ENCODE measurements at regions not wholly inside any gene's neighbourhood (a gene's known extent, or its start where the extent isn't known, plus 50 kb on each side); places are given as distances from the start of the nearest gene placed in this dataset.

GRCh38 chr18:40485318-40485717, 1469.7 kb upstream of the PIK3C3 start:
- no peaks in the 10 kb centered on the region for H3K79me2 ChIP-seq (ENCODE audit: insufficient read depth, low read length)
- no peaks in the 10 kb centered on the region for H3K27me3 ChIP-seq (ENCODE audit: insufficient read depth, low read length)
- H3K4me1 ChIP-seq (ENCODE audit: insufficient read depth, low read length, severe bottlenecking) = no peaks in the 10 kb centered on the region
- no peaks in the 10 kb centered on the region for H3K36me3 ChIP-seq (ENCODE audit: insufficient read depth, low read length)
- no peak overlapping the region for H3K9ac ChIP-seq (ENCODE audit: low read length)
- H3K9me3 ChIP-seq (ENCODE audit: low read length) = no peaks in the 10 kb centered on the region
- no peak overlapping the region for H3K4me3 ChIP-seq (ENCODE audit: low read depth, low read length, poor library complexity, severe bottlenecking)
- no peaks in the 10 kb centered on the region for H3F3A ChIP-seq (ENCODE audit: insufficient read depth, low read length)
- H3K9me2 ChIP-seq (ENCODE audit: low read depth, low read length) = no peaks in the 10 kb centered on the region
- H3K4me2 ChIP-seq (ENCODE audit: low read length) = no peak overlapping the region
- no peak overlapping the region for H3K27ac ChIP-seq (ENCODE audit: low read depth, low read length, poor library complexity, severe bottlenecking)
- TF ChIP-seq EZH2 (IDR thresholded peaks at IDR 0.05; ENCODE audit: borderline replicate concordance, low read length) = no peak
- H4K20me1 ChIP-seq (ENCODE audit: insufficient read depth, low read length) = no peaks in the 10 kb centered on the region
- no peak overlapping the region for H2AFZ ChIP-seq (ENCODE audit: low read length)

- Histone ChIP-seq H3K9ac (ENCODE audit: low read length) (no peak overlapping the region), H3K79me2 (ENCODE audit: insufficient read depth, low read length) (no peaks in the 10 kb centered on the region), H3K36me3 (ENCODE audit: insufficient read depth, low read length) (no peaks in the 10 kb centered on the region), H3F3A (ENCODE audit: insufficient read depth, low read length) (no peaks in the 10 kb centered on the region), H3K4me1 (ENCODE audit: insufficient read depth, low read length, severe bottlenecking) (no peaks in the 10 kb centered on the region), H3K4me2 (ENCODE audit: low read length) (no peak overlapping the region), H3K27me3 (ENCODE audit: insufficient read depth, low read length) (no peaks in the 10 kb centered on the region), H3K9me2 (ENCODE audit: low read depth, low read length) (no peaks in the 10 kb centered on the region), H3K4me3 (ENCODE audit: low read depth, low read length, poor library complexity, severe bottlenecking) (no peak overlapping the region), H3K9me3 (ENCODE audit: low read length) (no peaks in the 10 kb centered on the region), H4K20me1 (ENCODE audit: insufficient read depth, low read length) (no peaks in the 10 kb centered on the region), H3K27ac (ENCODE audit: low read depth, low read length, poor library complexity, severe bottlenecking) (no peak overlapping the region), H2AFZ (ENCODE audit: low read length) (no peak overlapping the region)
- no peak for TF ChIP-seq CTCF (IDR thresholded peaks at IDR 0.05; ENCODE audit: low read length)
- no peak for TF ChIP-seq EZH2 (IDR thresholded peaks at IDR 0.05; ENCODE audit: borderline replicate concordance, low read length)
Measured at GRCh38 chr18:40473221-40474029, 1481.6 kb upstream of the PIK3C3 start.

GRCh38 chr18:40470723-40471122, 1484.3 kb upstream of the PIK3C3 start:
- Histone ChIP-seq H3K9ac (ENCODE audit: low read length) (no peak overlapping the region), H3K27ac (ENCODE audit: low read depth, low read length, poor library complexity, severe bottlenecking) (no peak overlapping the region), H3K4me2 (ENCODE audit: low read length) (no peak overlapping the region), H3K4me1 (ENCODE audit: insufficient read depth, low read length, severe bottlenecking) (no peaks in the 10 kb centered on the region), H3K36me3 (ENCODE audit: insufficient read depth, low read length) (no peaks in the 10 kb centered on the region), H3K4me3 (ENCODE audit: low read depth, low read length, poor library complexity, severe bottlenecking) (no peak overlapping the region), H3K79me2 (ENCODE audit: insufficient read depth, low read length) (no peaks in the 10 kb centered on the region), H4K20me1 (ENCODE audit: insufficient read depth, low read length) (no peaks in the 10 kb centered on the region), H2AFZ (ENCODE audit: low read length) (no peak overlapping the region), H3K9me2 (ENCODE audit: low read depth, low read length) (no peaks in the 10 kb centered on the region), H3K27me3 (ENCODE audit: insufficient read depth, low read length) (no peaks in the 10 kb centered on the region), H3K9me3 (ENCODE audit: low read length) (no peaks in the 10 kb centered on the region), H3F3A (ENCODE audit: insufficient read depth, low read length) (no peaks in the 10 kb centered on the region)
- TF ChIP-seq CTCF (IDR thresholded peaks at IDR 0.05; ENCODE audit: low read length) (no peak), EZH2 (IDR thresholded peaks at IDR 0.05; ENCODE audit: borderline replicate concordance, low read length) (no peak)

- Histone ChIP-seq H3K27ac (ENCODE audit: low read depth, low read length, poor library complexity, severe bottlenecking) (no peak overlapping the region), H3F3A (ENCODE audit: insufficient read depth, low read length) (no peaks in the 10 kb centered on the region), H3K36me3 (ENCODE audit: insufficient read depth, low read length) (no peaks in the 10 kb centered on the region), H3K4me1 (ENCODE audit: insufficient read depth, low read length, severe bottlenecking) (no peaks in the 10 kb centered on the region), H3K27me3 (ENCODE audit: insufficient read depth, low read length) (no peaks in the 10 kb centered on the region), H3K79me2 (ENCODE audit: insufficient read depth, low read length) (no peaks in the 10 kb centered on the region), H3K9me3 (ENCODE audit: low read length) (no peaks in the 10 kb centered on the region), H2AFZ (ENCODE audit: low read length) (no peak overlapping the region), H3K4me2 (ENCODE audit: low read length) (no peak overlapping the region), H3K9me2 (ENCODE audit: low read depth, low read length) (no peaks in the 10 kb centered on the region), H3K4me3 (ENCODE audit: low read depth, low read length, poor library complexity, severe bottlenecking) (no peak overlapping the region), H4K20me1 (ENCODE audit: insufficient read depth, low read length) (no peaks in the 10 kb centered on the region), H3K9ac (ENCODE audit: low read length) (no peak overlapping the region)
- TF ChIP-seq EZH2 (IDR thresholded peaks at IDR 0.05; ENCODE audit: borderline replicate concordance, low read length) (no peak), CTCF (IDR thresholded peaks at IDR 0.05; ENCODE audit: low read length) (no peak)
Measured at GRCh38 chr18:40469851-40470250, 1485.2 kb upstream of the PIK3C3 start.
